ENCODE measurements at regions not wholly inside any gene's neighbourhood (a gene's known extent, or its start where the extent isn't known, plus 50 kb on each side); places are given as distances from the start of the nearest gene placed in this dataset.
A peak's percentile ranks its signal among the peaks of the same experiment; 100 is the strongest.

GRCh38 chr2:64283006-64283570, 138.9 kb upstream of the PELI1 start:
- no peak for DNase-seq
- Mint-ChIP-seq H3K36me3 (ENCODE audit: low read depth) (no peaks in the 10 kb centered on the region), H3K4me1 (peaks cover 3% of the 10 kb centered on the region), H3K27me3 (peaks cover under 1% of the 10 kb centered on the region), H3K27ac (no peak overlapping the region), H3K9me3 (no peaks in the 10 kb centered on the region), H3K4me3 (no peak overlapping the region)
- ChIA-PET POLR2A (interaction anchor here (0.6 kb wide), 1 partner anchor 28 kb away, joined by 10 read pairs; no protein-coding TSS in a partner anchor), CTCF (interaction anchor here (1.8 kb wide), 1 partner anchor 21 kb away, joined by 4 read pairs; no protein-coding TSS in a partner anchor)

GRCh38 chr2:64283641-64284361, 139.6 kb upstream of the PELI1 start:
- CTCF ChIA-PET, result interaction anchor here (0.7 to 1.8 kb wide), 4 partner anchors 10 to 47 kb away, joined by 3 to 4 read pairs (median 3); no protein-coding TSS in a partner anchor
- POLR2A ChIA-PET, result interaction anchor here (0.6 kb wide), 1 partner anchor 28 kb away, joined by 10 read pairs; no protein-coding TSS in a partner anchor
- peaks cover 2% of the 10 kb centered on the region for H3K4me1 Mint-ChIP-seq
- H3K27ac Mint-ChIP-seq, result no peak overlapping the region
- no peaks in the 10 kb centered on the region for H3K9me3 Mint-ChIP-seq
- H3K27me3 Mint-ChIP-seq, result peaks cover 3% of the 10 kb centered on the region
- no peak overlapping the region for H3K4me3 Mint-ChIP-seq
- DNase-seq, result peak; percentile 50
- H3K36me3 Mint-ChIP-seq (ENCODE audit: low read depth), result no peaks in the 10 kb centered on the region

- no peak for DNase-seq
- Mint-ChIP-seq H3K9me3 (peaks cover 2% of the 10 kb centered on the region), H3K36me3 (ENCODE audit: low read depth) (no peaks in the 10 kb centered on the region), H3K4me3 (no peak overlapping the region), H3K27ac (no peak overlapping the region), H3K4me1 (peaks cover 2% of the 10 kb centered on the region), H3K27me3 (peaks cover 3% of the 10 kb centered on the region)
- ChIA-PET POLR2A (no interaction called here), CTCF (interaction anchor here (1.2 to 1.8 kb wide), 2 partner anchors 11 to 20 kb away, joined by 3 to 4 read pairs; no protein-coding TSS in a partner anchor)
Observed at GRCh38 chr2:64284751-64285150, 140.5 kb upstream of the PELI1 start.

- no peak overlapping the region for H3K27ac Mint-ChIP-seq
- CTCF ChIA-PET, result interaction anchor here (0.9 kb wide), 1 partner anchor 84 kb away, joined by 3 read pairs; no protein-coding TSS in a partner anchor
- POLR2A ChIA-PET, result no interaction called here
Observed at GRCh38 chr2:64287202-64287740, 143.1 kb upstream of the PELI1 start.

DNA sequence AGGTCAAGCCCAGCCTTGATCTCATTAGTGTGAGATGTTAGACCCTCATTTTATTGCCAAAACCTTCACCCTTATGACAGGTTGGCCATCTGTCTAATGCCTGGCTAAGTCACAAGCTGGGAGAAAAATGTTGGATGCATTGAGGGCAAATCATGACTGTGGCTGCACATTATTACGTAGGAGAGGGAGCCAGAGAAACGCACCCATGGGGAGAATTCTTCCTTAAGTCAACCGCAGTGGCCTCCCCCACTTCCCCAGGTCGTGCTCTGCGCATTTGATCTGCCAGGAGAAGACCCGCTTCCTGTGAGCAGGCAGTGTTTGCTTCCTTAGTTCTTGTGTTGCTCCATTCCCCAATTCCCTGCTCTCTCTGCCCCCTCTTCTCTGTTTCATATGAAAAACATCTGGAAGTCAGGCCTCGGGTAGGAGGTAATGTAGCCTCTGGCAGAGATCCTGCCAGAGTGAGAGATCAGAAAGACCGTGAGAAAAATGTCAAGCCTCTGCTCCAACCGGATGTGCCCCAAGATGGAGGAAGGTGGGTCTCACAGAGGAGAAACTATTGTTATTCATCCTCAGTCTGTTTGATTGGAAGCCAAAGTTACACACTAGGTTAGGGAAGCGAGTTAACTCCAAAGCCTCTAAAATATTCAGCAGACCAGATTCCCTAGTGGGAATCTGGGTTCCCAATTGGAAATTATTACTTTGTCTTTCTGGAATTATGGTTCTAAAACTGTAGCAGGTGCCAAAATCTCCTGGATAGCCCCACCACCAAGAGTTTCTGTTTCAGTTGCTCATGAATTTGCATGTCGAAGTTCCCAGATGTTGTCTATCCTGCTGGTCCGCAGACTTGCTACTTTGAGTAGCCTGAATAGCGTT, 144.3 kb upstream of the PELI1 start:
- Mint-ChIP-seq H3K9me3 (peaks cover 4% of the 10 kb centered on the region), H3K4me3 (no peak overlapping the region), H3K27me3 (peaks cover 3% of the 10 kb centered on the region), H3K4me1 (no peaks in the 10 kb centered on the region), H3K27ac (no peak overlapping the region), H3K36me3 (ENCODE audit: low read depth) (no peaks in the 10 kb centered on the region)
- POLR2A ChIA-PET, result no interaction called here
- CTCF ChIA-PET, result no interaction called here
- DNase-seq, result no peak

More at GRCh38 chr2:64287202-64287740, 143.1 kb upstream of the PELI1 start:
- peaks cover 2% of the 10 kb centered on the region for H3K4me1 Mint-ChIP-seq
- peaks cover 2% of the 10 kb centered on the region for H3K9me3 Mint-ChIP-seq
- no peak for DNase-seq
- H3K36me3 Mint-ChIP-seq (ENCODE audit: low read depth), result no peaks in the 10 kb centered on the region
- no peak overlapping the region for H3K4me3 Mint-ChIP-seq
- peaks cover 3% of the 10 kb centered on the region for H3K27me3 Mint-ChIP-seq

DNA sequence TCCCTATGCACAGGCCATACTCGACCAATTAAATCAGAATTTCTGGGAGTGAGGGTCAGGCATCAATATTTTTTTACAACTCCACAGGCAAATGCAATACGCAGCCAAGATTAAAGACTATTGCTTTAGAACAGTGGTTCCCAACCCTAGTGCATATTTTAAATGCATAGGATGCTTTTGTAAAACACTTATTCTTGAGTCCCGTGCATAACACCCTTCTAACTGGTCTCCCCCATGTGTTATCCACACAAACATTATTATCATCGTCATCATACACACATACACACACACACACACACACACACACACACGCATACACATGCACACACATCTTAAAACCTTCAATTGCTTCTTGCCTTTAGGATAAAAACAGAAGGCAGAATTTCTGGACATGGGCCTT, 145.0 kb upstream of the PELI1 start:
- no peak overlapping the region for H3K4me3 Mint-ChIP-seq
- no peaks in the 10 kb centered on the region for H3K4me1 Mint-ChIP-seq
- peaks cover 3% of the 10 kb centered on the region for H3K27me3 Mint-ChIP-seq
- CTCF ChIA-PET, result interaction anchor here (0.7 kb wide), 1 partner anchor 9 kb away, joined by 4 read pairs; no protein-coding TSS in a partner anchor
- no peak for DNase-seq
- POLR2A ChIA-PET, result no interaction called here
- no peaks in the 10 kb centered on the region for H3K36me3 Mint-ChIP-seq (ENCODE audit: low read depth)
- H3K27ac Mint-ChIP-seq, result no peak overlapping the region
- H3K9me3 Mint-ChIP-seq, result peaks cover 4% of the 10 kb centered on the region

GRCh38 chr2:64289737-64290136, 145.5 kb upstream of the PELI1 start:
- POLR2A ChIA-PET, result no interaction called here
- no peaks in the 10 kb centered on the region for H3K4me1 Mint-ChIP-seq
- no peaks in the 10 kb centered on the region for H3K36me3 Mint-ChIP-seq (ENCODE audit: low read depth)
- H3K27ac Mint-ChIP-seq, result no peak overlapping the region
- H3K27me3 Mint-ChIP-seq, result peaks cover 3% of the 10 kb centered on the region
- CTCF ChIA-PET, result interaction anchor here (0.7 kb wide), 1 partner anchor 9 kb away, joined by 4 read pairs; no protein-coding TSS in a partner anchor
- no peak overlapping the region for H3K4me3 Mint-ChIP-seq
- no peak for DNase-seq
- H3K9me3 Mint-ChIP-seq, result peaks cover 4% of the 10 kb centered on the region

DNA sequence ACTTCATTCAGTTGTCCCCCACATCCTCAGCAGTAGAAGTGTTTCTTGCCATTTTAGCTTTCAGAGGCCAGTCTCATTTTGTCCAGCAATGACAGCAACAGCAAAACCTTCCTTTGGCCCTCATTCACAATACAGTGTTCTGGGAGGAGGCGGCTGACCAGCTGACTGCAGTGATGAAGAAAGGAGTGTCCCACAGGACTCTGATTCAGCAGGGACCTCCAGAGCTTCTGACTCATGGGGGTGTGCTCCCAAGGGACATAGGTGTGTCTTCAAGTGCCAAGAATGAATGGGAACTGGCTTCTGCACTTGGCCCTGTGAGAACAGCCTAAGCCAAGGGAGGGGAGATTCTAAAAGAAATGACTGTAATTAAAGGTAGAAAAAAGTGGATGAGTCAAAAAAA, 147.0 kb upstream of the PELI1 start:
- CTCF ChIA-PET, result interaction anchor here (0.6 kb wide), 1 partner anchor 191 kb away, joined by 4 read pairs; no protein-coding TSS in a partner anchor
- Mint-ChIP-seq H3K9me3 (peaks cover 4% of the 10 kb centered on the region), H3K4me1 (no peaks in the 10 kb centered on the region), H3K36me3 (ENCODE audit: low read depth) (no peaks in the 10 kb centered on the region), H3K27me3 (peaks cover 5% of the 10 kb centered on the region), H3K4me3 (no peak overlapping the region), H3K27ac (no peak overlapping the region)
- no peak for DNase-seq
- POLR2A ChIA-PET, result interaction anchor here (0.6 kb wide), 1 partner anchor 70 kb away, joined by 3 read pairs; no protein-coding TSS in a partner anchor

DNA sequence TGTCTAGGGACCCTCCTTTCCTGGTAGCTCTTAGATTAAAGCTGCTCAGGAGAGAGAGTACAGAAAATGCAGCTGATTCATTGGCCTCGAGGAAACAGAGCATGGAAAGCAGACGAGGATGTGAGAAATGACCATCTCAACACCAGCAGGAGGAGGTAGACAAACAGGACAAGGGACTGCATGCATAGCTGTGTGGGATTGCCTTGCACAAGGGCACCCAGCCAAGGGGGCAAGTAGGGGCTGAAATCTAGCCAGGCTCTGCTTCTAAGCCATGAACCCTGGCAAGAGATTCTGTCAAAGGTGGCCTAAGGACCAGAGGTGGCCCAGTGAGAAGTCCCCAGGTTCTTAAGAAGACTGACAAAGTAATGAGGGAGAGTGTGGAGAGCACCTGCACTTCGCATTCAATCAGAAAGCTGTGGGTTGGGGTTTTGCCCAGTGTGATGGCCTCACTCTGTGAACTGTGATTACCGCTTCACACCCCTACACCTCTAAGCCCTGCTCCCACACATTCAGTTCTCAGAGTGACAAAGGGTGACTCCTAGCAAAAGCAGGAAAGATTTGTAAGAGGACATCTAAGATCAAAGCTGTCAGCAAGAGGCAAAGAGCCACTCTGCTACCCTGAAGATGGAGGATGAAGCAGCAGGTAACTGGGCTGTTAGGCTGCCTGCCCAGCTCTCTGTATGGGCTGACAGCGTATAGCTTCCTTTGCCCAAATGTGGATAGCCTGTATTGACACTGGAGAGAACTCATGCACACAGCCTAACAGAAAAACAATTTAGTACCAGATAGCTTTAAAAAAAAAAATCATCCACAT, 151.3 kb upstream of the PELI1 start:
- H3K4me1 Mint-ChIP-seq, result no peaks in the 10 kb centered on the region
- H3K27me3 Mint-ChIP-seq, result peaks cover 13% of the 10 kb centered on the region
- CTCF ChIA-PET, result interaction anchor here (0.5 to 3.5 kb wide), 11 partner anchors 8 to 247 kb away, joined by 3 to 18 read pairs (median 4); no protein-coding TSS in a partner anchor
- POLR2A ChIA-PET, result no interaction called here
- H3K9me3 Mint-ChIP-seq, result peaks cover 2% of the 10 kb centered on the region
- no peak overlapping the region for H3K27ac Mint-ChIP-seq
- H3K4me3 Mint-ChIP-seq, result no peak overlapping the region
- no peaks in the 10 kb centered on the region for H3K36me3 Mint-ChIP-seq (ENCODE audit: low read depth)
- no peak for DNase-seq

DNA sequence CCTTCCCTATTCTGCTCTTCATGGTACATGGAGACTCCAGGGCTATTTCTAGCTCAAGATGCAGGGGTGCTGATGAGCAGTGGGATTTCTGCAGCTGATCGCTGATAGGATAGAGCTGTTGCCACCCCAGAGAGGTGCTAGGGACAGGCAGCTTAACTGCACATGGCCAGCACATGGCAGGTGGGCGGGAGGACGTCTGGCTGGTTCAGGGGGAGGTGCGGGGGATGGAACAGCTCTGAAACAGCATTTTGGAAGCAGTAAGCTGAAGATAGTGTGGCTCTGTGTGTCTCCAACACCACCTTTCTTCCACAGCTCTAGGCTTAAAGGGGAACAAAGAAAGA, 151.9 kb upstream of the PELI1 start:
- no peak overlapping the region for H3K4me3 Mint-ChIP-seq
- H3K4me1 Mint-ChIP-seq, result no peaks in the 10 kb centered on the region
- H3K9me3 Mint-ChIP-seq, result peaks cover 2% of the 10 kb centered on the region
- ChIA-PET CTCF (interaction anchor here (0.5 to 3.5 kb wide), 11 partner anchors 8 to 248 kb away, joined by 3 to 18 read pairs (median 4); no protein-coding TSS in a partner anchor), POLR2A (no interaction called here)
- DNase-seq, result no peak
- peaks cover 13% of the 10 kb centered on the region for H3K27me3 Mint-ChIP-seq
- H3K27ac Mint-ChIP-seq, result no peak overlapping the region
- no peaks in the 10 kb centered on the region for H3K36me3 Mint-ChIP-seq (ENCODE audit: low read depth)

- Mint-ChIP-seq H3K27ac (no peak overlapping the region), H3K36me3 (ENCODE audit: low read depth) (no peaks in the 10 kb centered on the region), H3K4me3 (no peak overlapping the region), H3K27me3 (peaks cover 13% of the 10 kb centered on the region), H3K4me1 (no peaks in the 10 kb centered on the region), H3K9me3 (peaks cover 2% of the 10 kb centered on the region)
- ChIA-PET CTCF (interaction anchor here (0.8 to 3.5 kb wide), 4 partner anchors 7 to 249 kb away, joined by 4 to 18 read pairs (median 5); no protein-coding TSS in a partner anchor), POLR2A (no interaction called here)
- no peak for DNase-seq
Observed at GRCh38 chr2:64296695-64297346, 152.6 kb upstream of the PELI1 start.
